ENCODE measurements at regions not wholly inside any gene's neighbourhood (a gene's known extent, or its start where the extent isn't known, plus 50 kb on each side); places are given as distances from the start of the nearest gene placed in this dataset.

DNA sequence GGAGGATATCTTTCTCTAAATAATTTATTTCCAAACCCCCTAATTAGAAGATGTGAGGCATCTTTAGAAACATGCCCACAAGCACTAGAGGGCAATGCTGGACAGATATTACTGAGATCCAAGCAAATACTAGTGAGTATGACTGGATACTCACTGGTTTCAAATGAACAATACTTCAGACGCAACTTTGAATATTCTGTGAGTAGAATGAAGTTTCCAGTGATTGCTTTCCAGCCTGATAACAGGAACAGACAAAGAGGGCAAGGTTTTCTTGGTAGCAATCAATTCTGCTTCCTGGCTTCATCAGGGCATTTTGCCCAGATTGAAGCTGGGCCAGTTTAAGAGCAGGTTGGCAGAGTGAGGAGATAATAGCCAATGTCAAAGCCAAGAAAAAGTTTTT lies 442.6 kb upstream of the PDZRN3 start:
- Histone ChIP-seq H3K27ac (no peak overlapping the region), H3F3A (ENCODE audit: low read depth) (no peaks in the 10 kb centered on the region), H3K4me3 (no peak overlapping the region), H3K9ac (no peak overlapping the region), H3K4me1 (peaks cover 9% of the 10 kb centered on the region), H3K27me3 (no peaks in the 10 kb centered on the region), H3K36me3 (no peaks in the 10 kb centered on the region), H3K4me2 (no peak overlapping the region), H2AFZ (replicated peaks) (no peak overlapping the region), H3K79me2 (ENCODE audit: low read depth) (no peaks in the 10 kb centered on the region), H4K20me1 (ENCODE audit: low read depth) (no peaks in the 10 kb centered on the region), H3K9me3 (ENCODE audit: low read depth) (no peaks in the 10 kb centered on the region)
- H3K4me3 Mint-ChIP-seq: no peak overlapping the region
- no peaks in the 10 kb centered on the region for H3K27me3 Mint-ChIP-seq (ENCODE audit: insufficient read depth, low read depth)
- no peaks in the 10 kb centered on the region for H3K9me3 Mint-ChIP-seq
- H3K27ac Mint-ChIP-seq: peak overlapping the region; percentile 70
- TF ChIP-seq EZH2 (IDR thresholded peaks at IDR 0.05): no peak
- TF ChIP-seq, protein P1, sequence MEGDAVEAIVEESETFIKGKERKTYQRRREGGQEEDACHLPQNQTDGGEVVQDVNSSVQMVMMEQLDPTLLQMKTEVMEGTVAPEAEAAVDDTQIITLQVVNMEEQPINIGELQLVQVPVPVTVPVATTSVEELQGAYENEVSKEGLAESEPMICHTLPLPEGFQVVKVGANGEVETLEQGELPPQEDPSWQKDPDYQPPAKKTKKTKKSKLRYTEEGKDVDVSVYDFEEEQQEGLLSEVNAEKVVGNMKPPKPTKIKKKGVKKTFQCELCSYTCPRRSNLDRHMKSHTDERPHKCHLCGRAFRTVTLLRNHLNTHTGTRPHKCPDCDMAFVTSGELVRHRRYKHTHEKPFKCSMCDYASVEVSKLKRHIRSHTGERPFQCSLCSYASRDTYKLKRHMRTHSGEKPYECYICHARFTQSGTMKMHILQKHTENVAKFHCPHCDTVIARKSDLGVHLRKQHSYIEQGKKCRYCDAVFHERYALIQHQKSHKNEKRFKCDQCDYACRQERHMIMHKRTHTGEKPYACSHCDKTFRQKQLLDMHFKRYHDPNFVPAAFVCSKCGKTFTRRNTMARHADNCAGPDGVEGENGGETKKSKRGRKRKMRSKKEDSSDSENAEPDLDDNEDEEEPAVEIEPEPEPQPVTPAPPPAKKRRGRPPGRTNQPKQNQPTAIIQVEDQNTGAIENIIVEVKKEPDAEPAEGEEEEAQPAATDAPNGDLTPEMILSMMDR (IDR thresholded peaks at IDR 0.05): peak; percentile 39
- no peaks in the 10 kb centered on the region for H3K36me3 Mint-ChIP-seq
- peak; percentile 11 for DNase-seq (ENCODE audit: low spot score)
- H3K4me1 Mint-ChIP-seq: peaks cover 17% of the 10 kb centered on the region

DNA sequence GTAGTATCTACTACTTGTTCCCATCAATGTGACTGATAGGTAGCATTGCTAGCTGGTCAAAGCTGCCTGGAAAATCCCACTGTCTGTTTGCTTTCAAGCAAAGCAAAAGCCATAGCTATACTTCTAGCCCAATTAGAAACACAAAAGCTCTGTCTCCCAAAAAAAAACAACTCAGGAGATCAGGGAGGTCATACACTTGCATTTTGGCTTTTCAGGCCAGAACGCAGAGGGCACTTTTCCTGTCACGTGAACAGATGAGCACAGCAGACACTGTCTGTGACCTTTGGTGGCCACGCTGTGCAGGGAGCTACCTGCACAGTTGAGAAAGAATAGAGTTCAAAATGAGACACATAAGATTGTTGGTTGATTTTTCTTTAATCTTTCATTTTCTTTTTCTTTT lies 441.7 kb upstream of the PDZRN3 start:
- H3K4me2 ChIP-seq: no peak overlapping the region
- peaks cover 9% of the 10 kb centered on the region for H3K4me1 ChIP-seq
- Mint-ChIP-seq H3K27me3 (ENCODE audit: insufficient read depth, low read depth) (no peaks in the 10 kb centered on the region), H3K4me1 (peaks cover 17% of the 10 kb centered on the region), H3K9me3 (no peaks in the 10 kb centered on the region), H3K36me3 (no peaks in the 10 kb centered on the region), H3K4me3 (no peak overlapping the region), H3K27ac (peak overlapping the region; percentile 36)
- H3F3A ChIP-seq (ENCODE audit: low read depth): no peaks in the 10 kb centered on the region
- DNase-seq (ENCODE audit: low spot score): peak; percentile 17
- H3K27ac ChIP-seq: no peak overlapping the region
- H3K9me3 ChIP-seq (ENCODE audit: low read depth): no peaks in the 10 kb centered on the region
- H3K9ac ChIP-seq: no peak overlapping the region
- H3K79me2 ChIP-seq (ENCODE audit: low read depth): no peaks in the 10 kb centered on the region
- TF ChIP-seq EZH2 (IDR thresholded peaks at IDR 0.05) (no peak), EZH2phosphoT487 (IDR thresholded peaks at IDR 0.05) (no peak)
- TF ChIP-seq, protein P1 (IDR thresholded peaks at IDR 0.05): no peak
- H3K4me3 ChIP-seq: no peak overlapping the region
- H3K36me3 ChIP-seq: no peaks in the 10 kb centered on the region
- no peak overlapping the region for H2AFZ ChIP-seq (replicated peaks)
- no peaks in the 10 kb centered on the region for H4K20me1 ChIP-seq (ENCODE audit: low read depth)
- H3K27me3 ChIP-seq: no peaks in the 10 kb centered on the region

DNA sequence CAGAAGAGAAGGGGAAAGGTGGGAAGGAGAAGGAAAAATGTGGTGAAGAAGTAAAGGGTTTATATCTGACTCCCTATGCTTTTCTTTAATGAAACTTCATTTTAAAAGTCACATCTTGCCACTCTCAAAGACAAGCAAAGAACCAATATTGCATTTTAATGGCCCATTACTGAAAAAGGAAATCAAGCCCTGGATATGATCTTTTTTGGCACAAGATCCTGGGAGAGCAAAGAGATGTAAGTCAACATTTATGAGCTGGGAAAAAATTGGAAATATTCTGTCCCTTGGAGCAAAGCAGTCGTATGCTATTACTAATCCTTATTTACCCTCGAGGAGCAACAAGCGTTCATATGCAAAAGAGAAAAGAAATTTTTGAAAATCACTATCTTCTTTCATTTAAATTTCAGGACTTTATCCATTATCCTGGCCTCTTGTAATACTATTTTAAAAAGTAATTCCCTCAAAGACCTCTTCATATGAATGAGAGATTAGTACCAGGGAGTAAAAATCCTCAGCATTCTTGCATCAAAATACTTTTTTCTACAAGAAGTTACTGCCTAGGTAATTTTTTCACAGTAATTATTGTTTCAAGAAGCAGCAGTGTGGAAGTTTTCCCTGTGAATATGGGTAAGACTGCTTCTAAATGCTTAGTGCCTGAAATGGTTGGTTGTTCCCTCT lies 435.3 kb upstream of the PDZRN3 start:
- H3K79me2 ChIP-seq (ENCODE audit: low read depth): no peaks in the 10 kb centered on the region
- H3K4me1 ChIP-seq: no peaks in the 10 kb centered on the region
- H3K27me3 ChIP-seq: no peaks in the 10 kb centered on the region
- no peak overlapping the region for H3K4me3 Mint-ChIP-seq
- H2AFZ ChIP-seq (replicated peaks): no peak overlapping the region
- no peaks in the 10 kb centered on the region for H3K27me3 Mint-ChIP-seq (ENCODE audit: insufficient read depth, low read depth)
- TF ChIP-seq EZH2 (IDR thresholded peaks at IDR 0.05) (no peak), EZH2phosphoT487 (IDR thresholded peaks at IDR 0.05) (no peak)
- TF ChIP-seq, protein P1 (IDR thresholded peaks at IDR 0.05): no peak
- H3K36me3 Mint-ChIP-seq: no peaks in the 10 kb centered on the region
- no peak overlapping the region for H3K4me3 ChIP-seq
- no peak overlapping the region for H3K4me2 ChIP-seq
- no peaks in the 10 kb centered on the region for H3K9me3 ChIP-seq (ENCODE audit: low read depth)
- no peak for DNase-seq (ENCODE audit: low spot score)
- no peaks in the 10 kb centered on the region for H3K9me3 Mint-ChIP-seq
- H3K36me3 ChIP-seq: no peaks in the 10 kb centered on the region
- no peak overlapping the region for H3K27ac ChIP-seq
- no peaks in the 10 kb centered on the region for H3F3A ChIP-seq (ENCODE audit: low read depth)
- no peaks in the 10 kb centered on the region for H4K20me1 ChIP-seq (ENCODE audit: low read depth)
- H3K27ac Mint-ChIP-seq: no peak overlapping the region
- no peak overlapping the region for H3K9ac ChIP-seq
- H3K4me1 Mint-ChIP-seq: no peaks in the 10 kb centered on the region

All from neural progenitor cell (in vitro differentiated cells).